K562 (cell line): ENCODE measurements at regions not wholly inside any gene's neighbourhood (a gene's known extent, or its start where the extent isn't known, plus 50 kb on each side); places are given as distances from the start of the nearest gene placed in this dataset.

Experiments used
- AFF4 ChIP-seq: sonication (generic); formaldehyde crosslinking; IDR thresholded peaks from 2 replicates; pipeline ENCODE4 v1.8.0; 2023; ENCODE audit warnings: mild to moderate bottlenecking, missing genetic modification reagents
- CREM ChIP-seq: IDR thresholded peaks from 2 replicates; pipeline ENCODE4 v1.6.1; 2014; ENCODE audit warnings: antibody characterized with exemption, low read depth
- CUX1 ChIP-seq: fragments of 200-800 bp; sonication (Bioruptor generic); IDR thresholded peaks from 2 replicates; pipeline ENCODE4 v1.6.1; 2016; ENCODE audit warnings: missing genetic modification characterization, missing compliant biosample characterization
- FOXP1 ChIP-seq: sonication (generic); formaldehyde crosslinking; IDR thresholded peaks from 2 replicates; pipeline ENCODE4 v1.8.0; 2022; ENCODE audit warnings: mild to moderate bottlenecking, missing genetic modification reagents
- GTF2B ChIP-seq: IDR thresholded peaks from 2 replicates; pipeline ENCODE4 v1.6.1; 2011; ENCODE audit not compliant: insufficient read length; ENCODE audit errors: extremely low read depth
- KDM4B ChIP-seq, 2 experiments: fragments of 450-650 bp in 1 of 2; sonication (generic) in 1 of 2; IDR thresholded peaks; 2 replicates each; pipeline ENCODE4 v1.6.1; 2016 to 2017; ENCODE audit warnings: borderline replicate concordance in 2 of 2, antibody characterized with exemption in 1 of 2, low read depth in 1 of 2, mild to moderate bottlenecking in 1 of 2
- NELFE ChIP-seq: IDR thresholded peaks from 2 replicates; pipeline ENCODE4 v1.6.1; 2011; ENCODE audit warnings: mild to moderate bottlenecking; ENCODE audit not compliant: insufficient read depth, insufficient read length
- TFAM ChIP-seq: fragments of 250-450 bp; sonication (Bioruptor Pico); conservative IDR thresholded peaks from 2 replicates; pipeline ENCODE4 v1.5.0; 2021; ENCODE audit warnings: mild to moderate bottlenecking, moderate library complexity
- YY1 ChIP-seq, 3 experiments: IDR thresholded peaks; 2 replicates each; pipeline ENCODE4 v1.6.1; 2011; ENCODE audit warnings: low read length in 2 of 3, mild to moderate bottlenecking in 2 of 3, moderate library complexity in 2 of 3, borderline replicate concordance in 1 of 3, control low read depth in 1 of 3, low read depth in 1 of 3; ENCODE audit not compliant: insufficient read depth in 3 of 3, insufficient replicate concordance in 2 of 3, control insufficient read depth in 1 of 3, insufficient read length in 1 of 3; ENCODE audit errors: extremely low read depth in 1 of 3
- ZBTB33 ChIP-seq: sonication (generic); formaldehyde crosslinking; IDR thresholded peaks from 2 replicates; pipeline ENCODE4 v1.8.1; 2023; ENCODE audit warnings: mild to moderate bottlenecking, missing genetic modification reagents
- ZNF212 ChIP-seq: fragments of 450-650 bp; formaldehyde crosslinking; IDR thresholded peaks from 2 replicates; pipeline ENCODE4 v1.4.0; 2020; ENCODE audit warnings: mild to moderate bottlenecking
- ZNF695 ChIP-seq: fragments of 450-650 bp; formaldehyde crosslinking; IDR thresholded peaks from 2 replicates; pipeline ENCODE4 v1.4.0; 2020; ENCODE audit warnings: mild to moderate bottlenecking, moderate library complexity

GRCh38 chr4:152200511-152201333, 335.2 kb downstream of the FBXW7 start (continued):
- TF ChIP-seq CUX1, result no peak
- TF ChIP-seq TFAM, result no peak
- no peak for TF ChIP-seq CREM
- no peak for TF ChIP-seq ZNF695 (CRISPR knock-in tag)
- TF ChIP-seq AFF4 (CRISPR knock-in tag), result no peak
- TF ChIP-seq ZBTB33, result no peak
- TF ChIP-seq FOXP1 (CRISPR knock-in tag), result no peak
- no peak for TF ChIP-seq GTF2B
- no peak for TF ChIP-seq KDM4B (IDR thresholded peaks at IDR 0.05; ENCODE audit: borderline replicate concordance in 2 of 2, low read depth in 1 of 2)
- no peak for TF ChIP-seq YY1 (IDR thresholded peaks at IDR 0.05; ENCODE audit: borderline replicate concordance in 1 of 3, control insufficient read depth in 1 of 3, extremely low read depth in 1 of 3, insufficient read depth in 3 of 3, insufficient read length in 1 of 3, insufficient replicate concordance in 2 of 3, low read depth in 1 of 3, low read length in 2 of 3)
- TF ChIP-seq NELFE, result no peak
- TF ChIP-seq ZNF212 (CRISPR knock-in tag), result no peak
- TF ChIP-seq, all 486 proteins: peak for 0
